CD4-positive, alpha-beta memory T cell (primary cell): ENCODE measurements at regions not wholly inside any gene's neighbourhood (a gene's known extent, or its start where the extent isn't known, plus 50 kb on each side); places are given as distances from the start of the nearest gene placed in this dataset.

Source experiments
- CTCF ChIA-PET: fragments of 350-600 bp; sonication (Branson Sonifier 250); formaldehyde crosslinking; loops from one replicate; lab custom pipeline; 2021; ENCODE audit warnings: inconsistent platforms; ENCODE audit not compliant: partially characterized antibody; lab: Charles Lee
- POLR2A ChIA-PET: fragments of 350-600 bp; sonication (Branson Sonifier 250); formaldehyde crosslinking; loops from one replicate; lab custom pipeline; 2021; ENCODE audit not compliant: partially characterized antibody; lab: Charles Lee
- DNase-seq, 5 donors: peaks; one replicate each; pipeline versions ENCODE4 v3.0.0 to v3.0.0-alpha.2; 2020 to 2022; ENCODE audit warnings: mixed read lengths in 1 of 5
- H3K27ac ChIP-seq: one replicate; pipeline ENCODE4 v1.7.0; 2013; ENCODE audit warnings: low read depth, low read length
- H3K27me3 ChIP-seq: 2 replicates; pipeline ENCODE4 v1.7.0; 2013; ENCODE audit warnings: mild to moderate bottlenecking, low read length, moderate library complexity; ENCODE audit not compliant: insufficient read depth
- H3K36me3 ChIP-seq: 2 replicates; pipeline ENCODE4 v1.7.0; 2013; ENCODE audit warnings: mild to moderate bottlenecking, low read length, moderate library complexity; ENCODE audit not compliant: insufficient read depth
- H3K4me1 ChIP-seq: 2 replicates; pipeline ENCODE4 v1.7.0; 2013; ENCODE audit warnings: mild to moderate bottlenecking, low read length, moderate library complexity; ENCODE audit not compliant: insufficient read depth
- H3K4me3 ChIP-seq, 2 donors: one replicate each; pipeline ENCODE4 v1.7.0; 2013; ENCODE audit warnings: low read length in 2 of 2, mild to moderate bottlenecking in 1 of 2
- H3K9me3 ChIP-seq, 2 donors: one replicate each; pipeline ENCODE4 v1.7.0; 2013; ENCODE audit warnings: low read length in 2 of 2, control low read depth in 1 of 2; ENCODE audit not compliant: control insufficient read depth in 1 of 2
- H3K27ac Mint-ChIP-seq, 7 donors: one replicate each; pipeline ENCODE4 v1.8.0; 2020 to 2021; ENCODE audit warnings: mixed read lengths in 7 of 7, mild to moderate bottlenecking in 6 of 7, inconsistent platforms in 3 of 7, moderate library complexity in 3 of 7
- H3K27me3 Mint-ChIP-seq, 2 donors: one replicate each; pipeline ENCODE4 v1.8.0; 2020 to 2021; ENCODE audit warnings: mixed read lengths in 2 of 2
- H3K36me3 Mint-ChIP-seq, 2 donors: one replicate each; pipeline ENCODE4 v1.8.0; 2020 to 2021; ENCODE audit warnings: mixed read lengths in 2 of 2, inconsistent platforms in 1 of 2, mild to moderate bottlenecking in 1 of 2
- H3K4me1 Mint-ChIP-seq, 4 donors: one replicate each; pipeline ENCODE4 v1.8.0; 2020 to 2021; ENCODE audit warnings: mixed read lengths in 4 of 4, mild to moderate bottlenecking in 1 of 4
- H3K4me3 Mint-ChIP-seq, 8 donors: one replicate each; pipeline ENCODE4 v1.8.0; 2020 to 2021; ENCODE audit warnings: mixed read lengths in 8 of 8, mild to moderate bottlenecking in 7 of 8, moderate library complexity in 6 of 8, inconsistent platforms in 3 of 8
- H3K9me3 Mint-ChIP-seq, 8 donors: one replicate each; pipeline ENCODE4 v1.8.0; 2020 to 2021; ENCODE audit warnings: mixed read lengths in 8 of 8, mild to moderate bottlenecking in 5 of 8, inconsistent platforms in 3 of 8, moderate library complexity in 1 of 8
- intact Hi-C: fragments of 100-400 bp; cut with micrococcal nuclease; formaldehyde crosslinking; loops from one replicate; pipeline ENCODE4 v1.15.1; 2023

GRCh38 chr12:103138538-103138937 lies 181.1 kb downstream of the ASCL1 start:
- Mint-ChIP-seq H3K4me3 (no peak overlapping the region), H3K36me3 (no peaks in the 10 kb centered on the region), H3K27me3 (peaks cover 0 to 2% of the 10 kb centered on the region in 2 donors), H3K9me3 (peaks cover 0 to 21% (median 12%) of the 10 kb centered on the region in 8 donors), H3K27ac (no peak overlapping the region), H3K4me1 (peaks cover 0 to 3% (median under 1%) of the 10 kb centered on the region in 4 donors)
- H3K27me3 ChIP-seq, result no peaks in the 10 kb centered on the region
- H3K4me1 ChIP-seq, result no peaks in the 10 kb centered on the region
- no peak overlapping the region for H3K27ac ChIP-seq
- H3K36me3 ChIP-seq, result no peaks in the 10 kb centered on the region
- DNase-seq, result no peak
- ChIA-PET POLR2A (no interaction called here), CTCF (no interaction called here)
- intact Hi-C loops, result no loop called here
- no peak overlapping the region for H3K4me3 ChIP-seq
- peaks cover 0 to 3% of the 10 kb centered on the region in 2 donors for H3K9me3 ChIP-seq

GRCh38 chr12:103139876-103140275 lies 182.4 kb downstream of the ASCL1 start:
- Histone ChIP-seq H3K27me3 (no peaks in the 10 kb centered on the region), H3K36me3 (no peaks in the 10 kb centered on the region), H3K27ac (no peak overlapping the region), H3K4me1 (no peaks in the 10 kb centered on the region), H3K9me3 (peaks cover 0 to under 1% of the 10 kb centered on the region in 2 donors), H3K4me3 (no peak overlapping the region)
- no peak overlapping the region for H3K27ac Mint-ChIP-seq
- H3K36me3 Mint-ChIP-seq, result no peaks in the 10 kb centered on the region
- peaks cover 0 to 10% (median 7%) of the 10 kb centered on the region in 8 donors for H3K9me3 Mint-ChIP-seq
- intact Hi-C loops, result no loop called here
- DNase-seq, result no peak
- peaks cover 0 to 3% (median under 1%) of the 10 kb centered on the region in 4 donors for H3K4me1 Mint-ChIP-seq
- peaks cover 0 to 2% of the 10 kb centered on the region in 2 donors for H3K27me3 Mint-ChIP-seq
- CTCF ChIA-PET, result no interaction called here
- POLR2A ChIA-PET, result no interaction called here
- no peak overlapping the region for H3K4me3 Mint-ChIP-seq

- Histone ChIP-seq H3K9me3 (no peaks in the 10 kb centered on the region), H3K27ac (no peak overlapping the region), H3K27me3 (no peaks in the 10 kb centered on the region), H3K4me1 (no peaks in the 10 kb centered on the region), H3K36me3 (no peaks in the 10 kb centered on the region), H3K4me3 (no peak overlapping the region)
- Mint-ChIP-seq H3K36me3 (no peaks in the 10 kb centered on the region), H3K4me3 (no peak overlapping the region), H3K4me1 (peaks cover 0 to 3% (median under 1%) of the 10 kb centered on the region in 4 donors), H3K27ac (no peak overlapping the region), H3K9me3 (peaks cover 0 to 6% (median 4%) of the 10 kb centered on the region in 8 donors), H3K27me3 (peaks cover 0 to 2% of the 10 kb centered on the region in 2 donors)
- DNase-seq, result no peak
- intact Hi-C loops, result no loop called here
- ChIA-PET CTCF (no interaction called here), POLR2A (no interaction called here)
Observed at GRCh38 chr12:103140286-103140685, 182.8 kb downstream of the ASCL1 start.

- Mint-ChIP-seq H3K9me3 (peaks cover 0 to 2% (median 0%) of the 10 kb centered on the region in 8 donors), H3K4me3 (no peak overlapping the region), H3K36me3 (no peaks in the 10 kb centered on the region), H3K4me1 (no peaks in the 10 kb centered on the region), H3K27ac (no peak overlapping the region), H3K27me3 (no peaks in the 10 kb centered on the region)
- ChIA-PET POLR2A (no interaction called here), CTCF (no interaction called here)
- Histone ChIP-seq H3K27ac (no peak overlapping the region), H3K4me3 (no peak overlapping the region), H3K4me1 (no peaks in the 10 kb centered on the region), H3K27me3 (no peaks in the 10 kb centered on the region), H3K36me3 (no peaks in the 10 kb centered on the region), H3K9me3 (no peaks in the 10 kb centered on the region)
- no peak for DNase-seq
- intact Hi-C loops, result no loop called here
Observed at GRCh38 chr12:103144278-103144677, 186.8 kb downstream of the ASCL1 start.

GRCh38 chr12:103160622-103161021 lies 203.1 kb downstream of the ASCL1 start:
- POLR2A ChIA-PET, result no interaction called here

GRCh38 chr12:103161582-103162362 lies 204.3 kb downstream of the ASCL1 start:
- Histone ChIP-seq H3K9me3 (no peaks in the 10 kb centered on the region), H3K36me3 (no peaks in the 10 kb centered on the region), H3K27me3 (no peaks in the 10 kb centered on the region), H3K4me1 (no peaks in the 10 kb centered on the region), H3K4me3 (no peak overlapping the region), H3K27ac (no peak overlapping the region)
- no peak for DNase-seq
- no peaks in the 10 kb centered on the region for H3K4me1 Mint-ChIP-seq
- H3K27ac Mint-ChIP-seq, result no peak overlapping the region
- intact Hi-C loops, result no loop called here
- no peak overlapping the region for H3K4me3 Mint-ChIP-seq
- no peaks in the 10 kb centered on the region for H3K27me3 Mint-ChIP-seq
- POLR2A ChIA-PET, result no interaction called here
- CTCF ChIA-PET, result no interaction called here
- H3K36me3 Mint-ChIP-seq, result no peaks in the 10 kb centered on the region
- H3K9me3 Mint-ChIP-seq, result peaks cover 0 to 8% (median 2%) of the 10 kb centered on the region in 8 donors

More at GRCh38 chr12:103160622-103161021, 203.1 kb downstream of the ASCL1 start:
- Histone ChIP-seq H3K4me1 (no peaks in the 10 kb centered on the region), H3K27me3 (no peaks in the 10 kb centered on the region), H3K9me3 (no peaks in the 10 kb centered on the region), H3K27ac (no peak overlapping the region), H3K4me3 (no peak overlapping the region), H3K36me3 (no peaks in the 10 kb centered on the region)
- Mint-ChIP-seq H3K9me3 (peaks cover 0 to 9% (median 2%) of the 10 kb centered on the region in 8 donors), H3K4me1 (no peaks in the 10 kb centered on the region), H3K27me3 (no peaks in the 10 kb centered on the region), H3K27ac (no peak overlapping the region), H3K36me3 (no peaks in the 10 kb centered on the region), H3K4me3 (no peak overlapping the region)
- intact Hi-C loops, result no loop called here
- CTCF ChIA-PET, result no interaction called here
- DNase-seq, result no peak

- CTCF ChIA-PET, result interaction anchor here (1.0 kb wide), 1 partner anchor 30 kb away, joined by 6 read pairs; no protein-coding TSS in a partner anchor
- Mint-ChIP-seq H3K36me3 (no peaks in the 10 kb centered on the region), H3K4me1 (no peaks in the 10 kb centered on the region), H3K4me3 (no peak overlapping the region), H3K27ac (no peak overlapping the region), H3K9me3 (peaks cover 0 to 8% (median 3%) of the 10 kb centered on the region in 8 donors), H3K27me3 (no peaks in the 10 kb centered on the region)
- Histone ChIP-seq H3K27me3 (no peaks in the 10 kb centered on the region), H3K27ac (no peak overlapping the region), H3K36me3 (no peaks in the 10 kb centered on the region), H3K9me3 (no peaks in the 10 kb centered on the region), H3K4me1 (no peaks in the 10 kb centered on the region), H3K4me3 (no peak overlapping the region)
- intact Hi-C loops, result no loop called here
- no peak for DNase-seq
- POLR2A ChIA-PET, result no interaction called here
Observed at GRCh38 chr12:103166949-103167348, 209.5 kb downstream of the ASCL1 start.
